Activated CD8-positive, alpha-beta memory T cell treated with anti-CD3 and anti-CD28 coated beads, Interleukin-2, amount 50 U/mL, for 48 hours (primary cell): ENCODE measurements at regions not wholly inside any gene's neighbourhood (a gene's known extent, or its start where the extent isn't known, plus 50 kb on each side); places are given as distances from the start of the nearest gene placed in this dataset.

ENCODE experiments used
- DNase-seq: peaks from one replicate; pipeline ENCODE4 v3.0.0-alpha.2; 2020

GRCh38 chr11:134714021-134714656 lies 302.1 kb upstream of the B3GAT1 start:
- DNase-seq: no peak

GRCh38 chr11:134712228-134713145 lies 300.4 kb upstream of the B3GAT1 start:
- no peak for DNase-seq

GRCh38 chr11:134711588-134711987 lies 299.5 kb upstream of the B3GAT1 start:
- no peak for DNase-seq

- no peak for DNase-seq
These were observed 298.9 kb upstream of the B3GAT1 start for GRCh38 chr11:134710861-134711407.

GRCh38 chr11:134705858-134706257 lies 293.8 kb upstream of the B3GAT1 start:
- DNase-seq: no peak

- DNase-seq: no peak
These were observed 290.8 kb upstream of the B3GAT1 start for GRCh38 chr11:134702827-134703226.

GRCh38 chr11:134701564-134702165 lies 289.6 kb upstream of the B3GAT1 start:
- no peak for DNase-seq

GRCh38 chr11:134700101-134700640 lies 288.1 kb upstream of the B3GAT1 start:
- DNase-seq: no peak

- no peak for DNase-seq
These were observed 284.4 kb upstream of the B3GAT1 start for GRCh38 chr11:134696455-134696854.

GRCh38 chr11:134691985-134692384 lies 279.9 kb upstream of the B3GAT1 start:
- DNase-seq: no peak

- DNase-seq: no peak
These were observed 279.3 kb upstream of the B3GAT1 start for GRCh38 chr11:134691295-134691873.

- DNase-seq: no peak
These were observed 277.8 kb upstream of the B3GAT1 start for GRCh38 chr11:134689886-134690285.

- DNase-seq: no peak
These were observed 275.5 kb upstream of the B3GAT1 start for GRCh38 chr11:134687548-134687947.

GRCh38 chr11:134686460-134687061 lies 274.5 kb upstream of the B3GAT1 start:
- DNase-seq: no peak

- no peak for DNase-seq
These were observed 273.8 kb upstream of the B3GAT1 start for GRCh38 chr11:134685793-134686380.

- DNase-seq: no peak
These were observed 272.5 kb upstream of the B3GAT1 start for GRCh38 chr11:134684576-134684975.

GRCh38 chr11:134683860-134684259 lies 271.8 kb upstream of the B3GAT1 start:
- no peak for DNase-seq

- DNase-seq: no peak
These were observed 270.5 kb upstream of the B3GAT1 start for GRCh38 chr11:134682577-134682976.

GRCh38 chr11:134679592-134679991 lies 267.6 kb upstream of the B3GAT1 start:
- no peak for DNase-seq

- DNase-seq: no peak
These were observed 266.7 kb upstream of the B3GAT1 start for GRCh38 chr11:134678744-134679143.

GRCh38 chr11:134677891-134678551 lies 266.0 kb upstream of the B3GAT1 start:
- no peak for DNase-seq
